22Rv1 (cell line): ENCODE measurements at regions not wholly inside any gene's neighbourhood (a gene's known extent, or its start where the extent isn't known, plus 50 kb on each side); places are given as distances from the start of the nearest gene placed in this dataset.

ENCODE experiments used
- H3K27ac ChIP-seq: fragments of 450-650 bp; 2 replicates; pipeline ENCODE4 v1.5.1; 2017
- CTCF ChIP-seq: fragments of 450-650 bp; IDR thresholded peaks from 2 replicates; pipeline ENCODE4 v1.5.1; 2017; ENCODE audit warnings: mild to moderate bottlenecking
- ZFX ChIP-seq: fragments of 450-650 bp; IDR thresholded peaks from 2 replicates; pipeline ENCODE4 v1.6.1; 2017; ENCODE audit warnings: antibody characterized with exemption, borderline replicate concordance

- no peak for TF ChIP-seq CTCF
- TF ChIP-seq ZFX = no peak
- no peak overlapping the region for H3K27ac ChIP-seq
Measured at GRCh38 chr6:112649853-112650252, 302.7 kb downstream of the RFPL4B start.

GRCh38 chr6:112651239-112651638 lies 304.1 kb downstream of the RFPL4B start:
- TF ChIP-seq ZFX (no peak), CTCF (no peak)
- H3K27ac ChIP-seq = no peak overlapping the region

GRCh38 chr6:112659912-112660311 lies 312.8 kb downstream of the RFPL4B start:
- H3K27ac ChIP-seq = no peak overlapping the region
- no peak for TF ChIP-seq CTCF
- TF ChIP-seq ZFX = no peak

- H3K27ac ChIP-seq = no peak overlapping the region
- TF ChIP-seq ZFX (no peak), CTCF (no peak)
Measured at GRCh38 chr6:112660626-112661025, 313.5 kb downstream of the RFPL4B start.

GRCh38 chr6:112663698-112664097 lies 316.6 kb downstream of the RFPL4B start:
- no peak for TF ChIP-seq CTCF
- no peak for TF ChIP-seq ZFX
- H3K27ac ChIP-seq = no peak overlapping the region

GRCh38 chr6:112665114-112665513 lies 318.0 kb downstream of the RFPL4B start:
- no peak overlapping the region for H3K27ac ChIP-seq
- TF ChIP-seq CTCF (no peak), ZFX (no peak)

GRCh38 chr6:112665815-112666214 lies 318.7 kb downstream of the RFPL4B start:
- TF ChIP-seq ZFX = no peak
- H3K27ac ChIP-seq = no peak overlapping the region

- TF ChIP-seq CTCF = no peak
- TF ChIP-seq ZFX = no peak
Measured at GRCh38 chr6:112667427-112667826, 320.3 kb downstream of the RFPL4B start.

More at GRCh38 chr6:112667427-112667826, 320.3 kb downstream of the RFPL4B start:
- H3K27ac ChIP-seq = no peak overlapping the region
